ENCODE measurements at regions not wholly inside any gene's neighbourhood (a gene's known extent, or its start where the extent isn't known, plus 50 kb on each side); places are given as distances from the start of the nearest gene placed in this dataset.
"Not testable (repeated sequence)": the region's sequence is repeated elsewhere in the genome, so short reads cannot be mapped to it uniquely, and the experiment has no call there.

GRCh38 chr10:37015498-37015897, 109.9 kb upstream of the ANKRD30A start:
- H3K9me3 Mint-ChIP-seq (ENCODE audit: low read depth) = peaks cover 41% of the 10 kb centered on the region

GRCh38 chr10:37010741-37011140, 114.7 kb upstream of the ANKRD30A start:
- H3K4me3 Mint-ChIP-seq (ENCODE audit: unreplicated experiment) = no peak overlapping the region
- H3K27ac Mint-ChIP-seq (ENCODE audit: unreplicated experiment) = no peak overlapping the region
- H3K36me3 Mint-ChIP-seq (ENCODE audit: low read depth) = no peaks in the 10 kb centered on the region
- no peaks in the 10 kb centered on the region for H3K4me1 Mint-ChIP-seq (ENCODE audit: low read depth)
- TF ChIP-seq, protein P1, sequence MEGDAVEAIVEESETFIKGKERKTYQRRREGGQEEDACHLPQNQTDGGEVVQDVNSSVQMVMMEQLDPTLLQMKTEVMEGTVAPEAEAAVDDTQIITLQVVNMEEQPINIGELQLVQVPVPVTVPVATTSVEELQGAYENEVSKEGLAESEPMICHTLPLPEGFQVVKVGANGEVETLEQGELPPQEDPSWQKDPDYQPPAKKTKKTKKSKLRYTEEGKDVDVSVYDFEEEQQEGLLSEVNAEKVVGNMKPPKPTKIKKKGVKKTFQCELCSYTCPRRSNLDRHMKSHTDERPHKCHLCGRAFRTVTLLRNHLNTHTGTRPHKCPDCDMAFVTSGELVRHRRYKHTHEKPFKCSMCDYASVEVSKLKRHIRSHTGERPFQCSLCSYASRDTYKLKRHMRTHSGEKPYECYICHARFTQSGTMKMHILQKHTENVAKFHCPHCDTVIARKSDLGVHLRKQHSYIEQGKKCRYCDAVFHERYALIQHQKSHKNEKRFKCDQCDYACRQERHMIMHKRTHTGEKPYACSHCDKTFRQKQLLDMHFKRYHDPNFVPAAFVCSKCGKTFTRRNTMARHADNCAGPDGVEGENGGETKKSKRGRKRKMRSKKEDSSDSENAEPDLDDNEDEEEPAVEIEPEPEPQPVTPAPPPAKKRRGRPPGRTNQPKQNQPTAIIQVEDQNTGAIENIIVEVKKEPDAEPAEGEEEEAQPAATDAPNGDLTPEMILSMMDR (IDR thresholded peaks at IDR 0.05) = no peak
- peaks cover 31% of the 10 kb centered on the region for H3K9me3 Mint-ChIP-seq (ENCODE audit: low read depth)
- DNase-seq (ENCODE audit: low spot score) = no peak
- no peaks in the 10 kb centered on the region for H3K27me3 Mint-ChIP-seq (ENCODE audit: low read depth)

More at GRCh38 chr10:37015498-37015897, 109.9 kb upstream of the ANKRD30A start:
- TF ChIP-seq, protein P1 (IDR thresholded peaks at IDR 0.05) = no peak
- H3K27me3 Mint-ChIP-seq (ENCODE audit: low read depth) = no peaks in the 10 kb centered on the region
- no peaks in the 10 kb centered on the region for H3K36me3 Mint-ChIP-seq (ENCODE audit: low read depth)
- no peak for DNase-seq (ENCODE audit: low spot score)
- H3K4me3 Mint-ChIP-seq (ENCODE audit: unreplicated experiment) = no peak overlapping the region
- H3K27ac Mint-ChIP-seq (ENCODE audit: unreplicated experiment) = no peak overlapping the region
- H3K4me1 Mint-ChIP-seq (ENCODE audit: low read depth) = no peaks in the 10 kb centered on the region

- not testable (repeated sequence) for H3K36me3 Mint-ChIP-seq (ENCODE audit: low read depth); DNase-seq (ENCODE audit: low spot score); H3K27me3 Mint-ChIP-seq (ENCODE audit: low read depth); H3K4me3 Mint-ChIP-seq (ENCODE audit: unreplicated experiment); H3K27ac Mint-ChIP-seq (ENCODE audit: unreplicated experiment); H3K4me1 Mint-ChIP-seq (ENCODE audit: low read depth)
- peaks cover 26% of the 10 kb centered on the region for H3K9me3 Mint-ChIP-seq (ENCODE audit: low read depth)
Measured at GRCh38 chr10:37008276-37008675, 117.1 kb upstream of the ANKRD30A start.

DNA sequence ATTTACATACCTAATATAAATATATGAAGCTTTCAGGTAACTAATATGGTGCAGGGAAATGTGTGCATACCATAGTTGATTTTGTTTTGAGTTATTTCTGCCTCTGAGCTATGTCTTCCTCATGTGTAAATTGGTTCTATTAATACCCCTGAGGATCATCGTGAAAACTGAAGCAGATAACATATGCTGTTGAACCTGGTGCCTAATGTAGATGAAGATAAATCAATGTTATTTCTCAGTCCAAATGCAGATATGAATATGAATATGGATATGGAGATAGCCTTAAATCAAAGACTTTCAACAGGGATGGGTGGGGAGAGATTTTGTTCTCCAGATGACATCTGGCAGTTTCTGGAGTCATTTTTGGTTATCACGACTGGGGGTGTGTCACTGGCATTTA, 122.3 kb upstream of the ANKRD30A start:
- no peaks in the 10 kb centered on the region for H3K27me3 Mint-ChIP-seq (ENCODE audit: low read depth)
- H3K27ac Mint-ChIP-seq (ENCODE audit: unreplicated experiment) = no peak overlapping the region
- TF ChIP-seq, protein P1 (IDR thresholded peaks at IDR 0.05) = no peak
- no peak for DNase-seq (ENCODE audit: low spot score)
- no peaks in the 10 kb centered on the region for H3K4me1 Mint-ChIP-seq (ENCODE audit: low read depth)
- H3K9me3 Mint-ChIP-seq (ENCODE audit: low read depth) = peaks cover 12% of the 10 kb centered on the region
- no peak overlapping the region for H3K4me3 Mint-ChIP-seq (ENCODE audit: unreplicated experiment)
- H3K36me3 Mint-ChIP-seq (ENCODE audit: low read depth) = no peaks in the 10 kb centered on the region

DNA sequence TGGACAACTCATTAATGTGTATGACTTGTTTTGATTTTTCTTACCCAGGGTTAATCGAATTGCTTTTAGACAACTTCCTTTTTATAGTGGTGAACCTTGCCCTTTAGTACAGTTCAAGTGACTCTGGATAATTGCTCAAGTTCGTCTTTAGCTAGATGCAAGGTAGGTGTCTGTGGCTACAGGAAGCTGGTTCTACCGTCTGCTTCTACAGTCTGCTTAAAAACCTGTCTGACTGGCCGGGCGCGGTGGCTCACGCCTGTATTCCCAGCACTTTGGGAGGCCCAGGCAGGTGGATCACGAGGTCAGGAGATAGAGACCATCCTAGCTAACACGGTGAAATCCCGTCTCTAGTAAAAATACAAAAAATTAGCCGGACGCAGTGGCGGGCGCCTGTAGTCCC, 129.6 kb upstream of the ANKRD30A start:
- H3K4me3 Mint-ChIP-seq (ENCODE audit: unreplicated experiment); DNase-seq (ENCODE audit: low spot score); H3K27ac Mint-ChIP-seq (ENCODE audit: unreplicated experiment); H3K36me3 Mint-ChIP-seq (ENCODE audit: low read depth); H3K27me3 Mint-ChIP-seq (ENCODE audit: low read depth); H3K4me1 Mint-ChIP-seq (ENCODE audit: low read depth): not testable (repeated sequence)
- peaks cover 30% of the 10 kb centered on the region for H3K9me3 Mint-ChIP-seq (ENCODE audit: low read depth)

DNA sequence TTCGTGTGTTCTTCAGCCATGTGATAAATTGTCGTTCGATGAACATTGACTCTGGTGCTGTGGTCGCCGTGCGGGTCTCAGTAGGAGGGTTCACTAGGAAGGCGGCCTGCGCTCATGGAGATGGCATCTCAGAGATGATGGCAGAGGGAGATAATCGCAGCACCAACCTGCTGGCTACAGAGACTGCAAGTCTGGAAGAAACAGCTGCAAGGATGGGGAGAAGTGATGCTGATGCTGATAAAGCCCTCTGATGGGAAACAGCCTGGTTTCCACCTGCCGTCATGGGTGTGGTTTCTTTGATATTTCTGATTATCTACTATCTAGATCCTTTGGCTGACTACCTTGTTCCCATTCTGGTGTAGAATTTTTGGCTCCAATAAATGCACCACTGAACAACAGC, 130.5 kb upstream of the ANKRD30A start:
- no peaks in the 10 kb centered on the region for H3K27me3 Mint-ChIP-seq (ENCODE audit: low read depth)
- TF ChIP-seq, protein P1 (IDR thresholded peaks at IDR 0.05) = no peak
- no peaks in the 10 kb centered on the region for H3K36me3 Mint-ChIP-seq (ENCODE audit: low read depth)
- DNase-seq (ENCODE audit: low spot score) = no peak
- H3K4me1 Mint-ChIP-seq (ENCODE audit: low read depth) = no peaks in the 10 kb centered on the region
- no peak overlapping the region for H3K27ac Mint-ChIP-seq (ENCODE audit: unreplicated experiment)
- peaks cover 27% of the 10 kb centered on the region for H3K9me3 Mint-ChIP-seq (ENCODE audit: low read depth)
- H3K4me3 Mint-ChIP-seq (ENCODE audit: unreplicated experiment) = no peak overlapping the region

Data from chondrocyte (in vitro differentiated cells).